ACC112 (cell line): ENCODE measurements at regions not wholly inside any gene's neighbourhood (a gene's known extent, or its start where the extent isn't known, plus 50 kb on each side); places are given as distances from the start of the nearest gene placed in this dataset.
"Not testable (repeated sequence)": the region's sequence is repeated elsewhere in the genome, so short reads cannot be mapped to it uniquely, and the experiment has no call there.

Experiments
- H2AFZ ChIP-seq: fragments of 200-600 bp; sonication (generic); one replicate; pipeline ENCODE4 v1.6.0; 2017; ENCODE audit warnings: antibody characterized with exemption, low read length; ENCODE audit not compliant: unreplicated experiment
- H3K27ac ChIP-seq: fragments of 200-600 bp; sonication (generic); 2 replicates; pipeline ENCODE4 v1.5.1; 2014; ENCODE audit warnings: low read depth, mild to moderate bottlenecking, antibody characterized with exemption, low read length, moderate library complexity
- H3K27me3 ChIP-seq: fragments of 200-600 bp; sonication (generic); 2 replicates; pipeline ENCODE4 v1.6.1; 2014; ENCODE audit warnings: mild to moderate bottlenecking, antibody characterized with exemption, low read length, moderate library complexity, mixed read lengths; ENCODE audit not compliant: insufficient read depth
- H3K36me3 ChIP-seq: fragments of 200-600 bp; sonication (generic); 2 replicates; pipeline ENCODE4 v1.6.1; 2016; ENCODE audit warnings: mild to moderate bottlenecking, antibody characterized with exemption, low read length, moderate library complexity, mixed read lengths; ENCODE audit not compliant: insufficient read depth
- H3K4me1 ChIP-seq: fragments of 200-600 bp; sonication (generic); one replicate; pipeline ENCODE4 v1.6.1; 2016; ENCODE audit warnings: low read length, mixed read lengths; ENCODE audit not compliant: insufficient read depth, unreplicated experiment, control insufficient read depth
- H3K4me3 ChIP-seq: fragments of 200-600 bp; sonication (generic); 2 replicates; pipeline ENCODE4 v1.5.1; 2014; ENCODE audit warnings: mild to moderate bottlenecking, low read depth, low read length
- H3K79me2 ChIP-seq: fragments of 200-600 bp; sonication (generic); one replicate; pipeline ENCODE4 v1.6.0; 2016; ENCODE audit warnings: low read length; ENCODE audit not compliant: control insufficient read depth, unreplicated experiment, insufficient read depth

DNA sequence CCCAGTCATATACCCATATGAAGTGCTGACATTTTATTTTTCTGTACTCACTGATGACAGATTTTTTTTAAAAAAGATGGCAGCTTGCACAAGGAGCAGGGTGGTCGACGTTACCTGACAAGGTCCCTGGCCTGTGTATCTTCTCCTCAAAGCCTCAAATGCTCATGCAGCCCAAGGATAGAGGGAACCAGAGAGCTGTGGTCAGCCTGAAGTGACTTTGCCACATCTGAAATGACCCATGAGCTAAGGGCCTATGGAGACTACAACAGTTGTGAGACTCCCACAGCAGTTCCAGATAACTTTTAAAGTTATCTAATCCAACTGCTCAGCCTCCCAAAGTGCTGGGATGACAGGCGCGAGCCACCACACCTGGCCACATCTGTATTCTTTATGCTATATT, 131.1 kb downstream of the GLUL start:
- Histone ChIP-seq H3K79me2 (no peaks in the 10 kb centered on the region), H3K4me1 (peaks cover 5% of the 10 kb centered on the region), H3K4me3 (no peak overlapping the region), H3K27me3 (no peaks in the 10 kb centered on the region), H3K36me3 (no peaks in the 10 kb centered on the region), H3K27ac (no peak overlapping the region), H2AFZ (no peak overlapping the region)

DNA sequence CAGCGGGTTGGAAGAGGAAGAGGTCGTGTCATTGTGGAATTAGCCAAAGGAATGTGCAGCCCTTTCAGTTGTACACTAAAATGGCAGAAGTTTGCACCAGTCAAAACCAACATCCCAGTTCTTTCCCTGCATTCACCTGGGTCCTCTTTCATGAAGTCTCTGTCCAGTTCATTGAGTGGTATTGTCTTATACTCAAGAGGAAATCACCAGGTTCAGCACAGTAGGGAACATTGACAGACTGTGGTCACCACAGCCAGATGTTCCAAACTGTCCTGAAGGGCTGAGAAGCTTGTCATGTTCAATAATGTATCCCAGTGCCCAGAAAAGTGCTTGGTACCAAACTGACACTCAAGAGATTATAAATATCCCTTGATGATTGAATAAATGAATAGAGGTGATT, 131.6 kb downstream of the GLUL start:
- H2AFZ ChIP-seq, result no peak overlapping the region
- no peak overlapping the region for H3K27ac ChIP-seq
- H3K27me3 ChIP-seq, result no peaks in the 10 kb centered on the region
- peaks cover 5% of the 10 kb centered on the region for H3K4me1 ChIP-seq
- no peaks in the 10 kb centered on the region for H3K36me3 ChIP-seq
- no peak overlapping the region for H3K4me3 ChIP-seq
- H3K79me2 ChIP-seq, result no peaks in the 10 kb centered on the region

DNA sequence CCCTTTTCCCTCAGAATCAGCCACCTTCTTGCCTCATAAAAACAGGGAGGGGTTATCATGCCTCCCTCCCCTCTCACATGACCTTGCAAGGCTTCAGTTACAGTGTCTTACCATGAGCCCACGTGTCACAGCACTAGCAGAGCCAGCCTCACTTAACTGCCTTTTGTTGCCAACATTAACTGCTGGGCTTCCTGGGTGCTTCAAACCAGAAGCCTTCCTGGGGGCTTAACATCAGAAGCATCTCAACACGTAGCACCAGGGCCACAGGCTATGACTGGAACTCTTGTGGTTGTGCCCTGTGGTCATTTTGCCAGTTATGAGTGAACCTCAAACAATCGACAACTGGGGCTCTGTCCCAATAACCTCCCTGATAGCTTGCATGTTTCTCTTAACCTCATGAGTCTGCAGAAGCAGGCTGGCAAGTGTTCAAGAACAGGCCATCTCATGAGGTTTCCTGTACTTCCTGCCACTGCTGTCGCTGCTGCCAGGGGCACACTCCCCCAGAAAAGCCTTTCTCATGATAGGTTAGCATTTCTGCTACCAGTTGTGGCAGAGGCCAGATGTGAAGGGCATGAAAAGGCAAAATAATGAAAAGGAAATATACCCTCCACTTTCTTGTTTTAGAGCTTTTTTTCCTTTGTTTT, 132.2 kb downstream of the GLUL start:
- H3K4me1 ChIP-seq, result peaks cover 5% of the 10 kb centered on the region
- no peak overlapping the region for H2AFZ ChIP-seq
- H3K36me3 ChIP-seq, result no peaks in the 10 kb centered on the region
- H3K27ac ChIP-seq, result no peak overlapping the region
- no peaks in the 10 kb centered on the region for H3K79me2 ChIP-seq
- no peaks in the 10 kb centered on the region for H3K27me3 ChIP-seq
- no peak overlapping the region for H3K4me3 ChIP-seq

DNA sequence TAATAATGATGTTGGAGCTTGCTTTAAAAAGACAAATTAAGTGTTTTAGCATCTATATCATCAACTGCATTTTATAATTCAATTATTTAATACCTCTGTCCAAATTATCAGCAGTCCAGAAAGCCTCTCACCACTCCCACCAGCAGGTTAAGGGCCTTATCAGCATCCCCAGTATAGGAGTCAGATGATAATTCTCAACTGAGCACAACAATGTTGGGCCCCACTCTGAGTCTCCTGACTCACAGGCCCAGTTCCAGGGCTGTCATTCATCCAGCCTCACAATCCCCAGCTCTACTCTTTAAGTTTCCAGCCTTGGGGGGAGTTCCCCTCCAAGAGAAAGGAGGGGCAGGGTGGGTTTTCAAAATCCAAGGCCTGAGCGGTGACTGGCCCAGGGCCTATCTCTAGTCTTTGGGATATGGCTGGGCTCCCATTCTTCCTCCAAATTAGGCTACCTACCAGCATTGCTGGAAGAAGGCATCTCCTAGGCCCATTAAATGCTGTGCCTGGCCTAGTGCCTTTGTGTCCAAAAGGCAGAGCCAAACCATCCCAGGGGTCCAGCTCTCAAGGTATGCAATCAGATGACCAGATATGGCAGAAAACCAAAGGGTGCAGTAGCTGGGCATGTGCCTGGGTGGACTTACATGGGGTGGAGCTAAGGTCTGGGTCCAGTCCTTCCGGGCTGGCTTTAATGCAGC, 134.1 kb downstream of the GLUL start:
- Histone ChIP-seq H3K27ac (no peak overlapping the region), H3K79me2 (no peaks in the 10 kb centered on the region), H2AFZ (no peak overlapping the region), H3K4me1 (peaks cover 5% of the 10 kb centered on the region), H3K4me3 (no peak overlapping the region), H3K36me3 (no peaks in the 10 kb centered on the region), H3K27me3 (no peaks in the 10 kb centered on the region)

DNA sequence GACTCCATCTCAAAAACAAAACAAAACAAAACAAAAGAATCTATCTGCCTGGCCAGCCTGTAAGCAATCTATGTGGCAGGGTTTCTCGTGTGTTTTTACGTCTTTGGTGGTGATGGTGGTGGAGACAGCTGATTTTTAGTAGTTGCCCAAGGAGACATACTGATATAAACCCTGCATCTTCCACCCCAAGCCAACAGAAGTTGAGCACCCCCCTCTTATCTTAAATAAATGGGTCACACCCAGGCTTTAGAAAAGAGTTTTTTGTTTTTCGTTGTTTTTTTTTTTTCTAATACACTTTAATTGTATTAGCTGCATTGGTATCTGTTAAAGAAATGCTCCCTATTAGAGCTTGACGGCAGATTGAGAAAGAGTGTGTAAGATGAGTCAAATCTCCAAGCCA, 134.7 kb downstream of the GLUL start:
- Histone ChIP-seq H2AFZ (no peak overlapping the region), H3K4me3 (no peak overlapping the region), H3K36me3 (no peaks in the 10 kb centered on the region), H3K27ac (no peak overlapping the region), H3K27me3 (no peaks in the 10 kb centered on the region), H3K4me1 (peaks cover 5% of the 10 kb centered on the region), H3K79me2 (no peaks in the 10 kb centered on the region)

DNA sequence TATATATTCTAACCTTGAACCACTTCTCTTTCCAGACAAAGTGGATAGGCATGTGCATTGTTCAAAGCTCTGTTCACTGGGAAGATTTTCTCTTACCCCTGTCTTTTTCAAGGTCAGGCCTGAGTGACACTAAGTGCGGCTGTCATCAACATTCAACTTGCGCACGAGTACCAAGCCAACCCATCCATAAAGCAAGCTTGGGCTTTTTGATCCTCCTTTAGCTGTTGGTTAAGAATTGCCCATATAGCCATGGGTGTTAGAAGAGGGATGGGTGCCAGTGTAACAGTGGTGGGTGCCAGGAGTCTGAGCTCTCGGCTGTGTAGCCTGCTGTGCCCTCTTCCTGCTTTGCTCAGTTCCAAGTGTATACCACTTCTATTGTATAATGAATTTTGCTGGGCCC, 136.1 kb downstream of the GLUL start:
- no peak overlapping the region for H3K27ac ChIP-seq
- H3K79me2 ChIP-seq, result no peaks in the 10 kb centered on the region
- H3K4me1 ChIP-seq, result peaks cover 5% of the 10 kb centered on the region

DNA sequence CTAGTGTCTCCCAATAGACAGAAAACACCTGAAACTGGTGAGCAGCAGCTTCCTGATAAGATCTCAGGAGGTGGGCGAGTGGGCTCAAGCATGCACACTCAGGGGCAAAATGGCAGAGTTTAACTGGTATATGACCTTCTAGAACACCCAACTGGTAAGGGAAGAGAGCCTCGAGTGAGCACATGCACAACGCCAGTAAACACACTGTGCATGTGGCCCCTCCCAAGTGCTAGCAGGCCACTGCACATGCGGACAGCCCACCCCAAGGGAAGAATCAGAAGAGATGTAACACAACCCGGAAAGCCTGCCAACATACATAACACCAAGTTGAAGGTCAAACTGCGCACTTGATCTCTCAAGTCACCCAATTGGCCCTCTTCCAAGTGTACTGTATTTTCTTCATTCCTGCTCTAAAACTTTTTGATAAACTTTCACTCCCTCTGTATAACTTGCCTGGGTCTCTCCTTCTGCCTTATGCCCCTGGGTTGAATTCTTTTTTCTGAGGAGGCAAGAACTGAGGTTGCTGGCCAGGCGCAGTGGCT, 138.2 kb downstream of the GLUL start:
- Histone ChIP-seq H3K79me2 (no peaks in the 10 kb centered on the region), H2AFZ (no peak overlapping the region), H3K36me3 (no peaks in the 10 kb centered on the region), H3K4me1 (no peaks in the 10 kb centered on the region), H3K4me3 (no peak overlapping the region), H3K27ac (no peak overlapping the region), H3K27me3 (no peaks in the 10 kb centered on the region)

More for the DNA sequence above, 136.1 kb downstream of the GLUL start:
- Histone ChIP-seq H3K36me3 (no peaks in the 10 kb centered on the region), H3K4me3 (no peak overlapping the region), H2AFZ (no peak overlapping the region), H3K27me3 (no peaks in the 10 kb centered on the region)

DNA sequence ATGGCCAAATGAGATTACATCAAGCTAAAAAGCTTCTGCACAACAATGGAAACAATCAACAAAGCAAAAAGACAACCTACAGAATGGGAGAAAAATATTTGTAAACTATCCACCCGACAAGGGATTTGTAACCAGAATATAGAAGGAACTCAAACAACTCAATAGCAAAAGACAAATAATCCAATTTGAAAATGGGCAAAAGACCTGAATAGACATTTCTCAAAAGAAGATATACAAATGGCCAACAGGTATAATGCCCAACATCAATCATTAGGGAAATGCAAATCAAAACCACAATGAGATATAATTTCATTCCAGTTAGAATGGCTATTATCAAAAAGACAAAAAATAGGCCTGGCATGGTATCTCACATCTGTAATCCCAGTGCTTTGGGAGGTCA, 140.0 kb downstream of the GLUL start:
- H3K27ac ChIP-seq, result no peak overlapping the region

DNA sequence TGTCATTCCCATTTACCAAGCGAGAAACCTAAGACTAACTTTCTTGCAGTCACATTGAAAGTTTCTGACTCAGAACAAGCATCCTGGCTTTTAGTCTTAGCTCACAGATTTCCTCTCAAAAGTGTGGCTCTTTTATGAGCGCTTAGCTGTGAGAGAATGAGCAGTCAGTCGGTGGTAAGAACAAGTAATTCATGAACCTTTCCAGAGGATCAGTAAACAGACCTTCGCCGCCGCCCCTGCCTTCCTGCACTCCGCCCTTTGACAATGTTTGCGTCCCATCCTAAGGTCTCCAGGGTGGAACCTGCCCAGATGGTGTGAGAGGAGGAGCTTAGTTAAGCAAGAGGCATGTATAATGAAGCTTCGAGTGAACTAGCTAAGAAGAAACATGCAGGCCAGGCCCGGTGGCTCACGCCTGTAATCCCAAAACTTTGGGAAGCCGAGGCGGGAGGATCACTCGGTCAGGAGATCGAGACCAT, 142.4 kb downstream of the GLUL start:
- no peak overlapping the region for H3K27ac ChIP-seq
- H3K27me3 ChIP-seq, result no peaks in the 10 kb centered on the region
- no peak overlapping the region for H2AFZ ChIP-seq
- no peaks in the 10 kb centered on the region for H3K4me1 ChIP-seq
- H3K36me3 ChIP-seq, result no peaks in the 10 kb centered on the region
- H3K4me3 ChIP-seq, result no peak overlapping the region
- no peaks in the 10 kb centered on the region for H3K79me2 ChIP-seq

More for the DNA sequence above, 140.0 kb downstream of the GLUL start:
- Histone ChIP-seq H3K4me1 (no peaks in the 10 kb centered on the region), H2AFZ (no peak overlapping the region), H3K4me3 (no peak overlapping the region), H3K36me3 (no peaks in the 10 kb centered on the region), H3K79me2 (no peaks in the 10 kb centered on the region), H3K27me3 (no peaks in the 10 kb centered on the region)

DNA sequence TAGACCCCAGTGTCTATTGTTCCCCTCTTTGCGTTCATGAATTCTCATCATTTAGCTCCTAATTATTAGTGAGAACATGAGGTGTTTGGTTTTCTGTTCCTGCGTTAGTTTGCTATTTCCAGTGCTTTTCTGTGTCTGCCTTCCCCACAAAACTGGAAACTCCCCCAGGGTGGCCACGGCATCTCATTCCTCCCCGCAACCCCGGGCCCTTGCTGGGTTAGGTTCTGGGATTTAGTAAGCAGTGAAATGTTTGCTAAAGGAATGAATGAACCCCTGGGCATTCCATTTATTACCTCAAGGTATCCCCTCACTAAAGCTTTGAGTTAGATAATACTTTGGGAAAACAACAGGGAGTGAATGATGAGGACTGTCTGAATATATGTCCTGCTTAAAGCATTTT, 142.9 kb downstream of the GLUL start:
- Histone ChIP-seq H3K4me3 (no peak overlapping the region), H3K27me3 (no peaks in the 10 kb centered on the region), H3K36me3 (no peaks in the 10 kb centered on the region), H3K4me1 (no peaks in the 10 kb centered on the region), H2AFZ (no peak overlapping the region), H3K27ac (no peak overlapping the region), H3K79me2 (no peaks in the 10 kb centered on the region)

DNA sequence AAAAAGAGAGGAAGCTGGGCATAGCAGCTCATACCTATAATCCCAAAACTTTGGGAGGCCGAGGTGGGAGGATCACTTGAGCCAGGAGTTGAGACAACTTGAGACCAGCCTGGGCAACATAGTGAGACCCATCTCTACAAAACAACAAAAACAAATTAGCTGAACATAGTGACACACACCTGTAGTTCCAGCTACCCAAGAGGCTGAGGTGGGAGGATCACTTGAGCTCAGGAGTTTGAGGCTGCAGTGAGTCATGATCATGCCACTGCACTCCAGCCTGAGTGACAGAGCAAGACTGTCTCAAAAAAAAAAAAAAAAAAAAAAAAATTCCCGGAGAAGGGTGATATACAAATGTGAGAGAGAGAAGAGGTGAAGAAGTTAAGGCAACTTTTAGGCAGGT, 143.8 kb downstream of the GLUL start:
- not testable (repeated sequence) for H3K36me3 ChIP-seq, H3K27ac ChIP-seq, H3K4me1 ChIP-seq, H2AFZ ChIP-seq, H3K4me3 ChIP-seq, H3K79me2 ChIP-seq, H3K27me3 ChIP-seq
